Smooth muscle cell (in vitro differentiated cells): ENCODE measurements at regions not wholly inside any gene's neighbourhood (a gene's known extent, or its start where the extent isn't known, plus 50 kb on each side); places are given as distances from the start of the nearest gene placed in this dataset.

Experiments
- DNase-seq: peaks from one replicate; lab custom pipeline; 2025; ENCODE audit not compliant: unreplicated experiment; lab: John Stamatoyannopoulos, UW
- H2AFZ ChIP-seq: fragments of 200-600 bp; sonication (generic); 2 replicates; pipeline ENCODE4 v1.6.0; 2016; ENCODE audit warnings: antibody characterized with exemption, low read depth, mild to moderate bottlenecking
- H3F3A ChIP-seq: fragments of 200-600 bp; sonication (generic); 2 replicates; pipeline ENCODE4 v1.6.0; 2017; ENCODE audit warnings: antibody characterized with exemption, low read depth
- H3K27ac ChIP-seq: fragments of 200-600 bp; sonication (generic); 2 replicates; pipeline ENCODE4 v1.5.1; 2016; ENCODE audit warnings: low read depth, mild to moderate bottlenecking
- H3K27me3 ChIP-seq: fragments of 200-600 bp; sonication (generic); 2 replicates; pipeline ENCODE4 v1.6.1; 2016; ENCODE audit warnings: low read depth, mild to moderate bottlenecking
- H3K36me3 ChIP-seq: fragments of 200-600 bp; sonication (generic); 2 replicates; pipeline ENCODE4 v1.5.1; 2016; ENCODE audit warnings: low read depth
- H3K4me1 ChIP-seq: fragments of 200-600 bp; sonication (generic); 2 replicates; pipeline ENCODE4 v1.5.1; 2016; ENCODE audit warnings: low read depth
- H3K4me2 ChIP-seq: fragments of 200-600 bp; sonication (generic); 2 replicates; pipeline ENCODE4 v1.6.0; 2016; ENCODE audit warnings: mild to moderate bottlenecking
- H3K4me3 ChIP-seq: fragments of 200-600 bp; sonication (generic); 2 replicates; pipeline ENCODE4 v1.5.1; 2016; ENCODE audit warnings: mild to moderate bottlenecking
- H3K79me2 ChIP-seq: fragments of 200-600 bp; sonication (generic); 2 replicates; pipeline ENCODE4 v1.6.0; 2016; ENCODE audit warnings: low read depth, mild to moderate bottlenecking
- H3K9ac ChIP-seq: fragments of 200-600 bp; sonication (generic); 2 replicates; pipeline ENCODE4 v1.6.0; 2016; ENCODE audit warnings: low read depth
- H3K9me3 ChIP-seq: fragments of 200-600 bp; sonication (generic); replicated peaks from 2 replicates; pipeline ENCODE4 v1.5.1; 2016; ENCODE audit warnings: low read depth
- H4K20me1 ChIP-seq: fragments of 200-600 bp; sonication (generic); 2 replicates; pipeline ENCODE4 v1.6.0; 2016; ENCODE audit warnings: low read depth
- CTCF ChIP-seq: fragments of 200-600 bp; sonication (generic); IDR thresholded peaks from 2 replicates; pipeline ENCODE4 v1.5.1; 2017; ENCODE audit warnings: borderline replicate concordance, mild to moderate bottlenecking, antibody characterized with exemption; ENCODE audit not compliant: insufficient read depth, poor library complexity, severe bottlenecking
- WGBS: methylation state at CpG from one replicate; pipeline ENCODE4 v1.1.7; 2016; ENCODE audit warnings: low lambda C conversion rate; 5-methylcytosine and 5-hydroxymethylcytosine counted together

DNA sequence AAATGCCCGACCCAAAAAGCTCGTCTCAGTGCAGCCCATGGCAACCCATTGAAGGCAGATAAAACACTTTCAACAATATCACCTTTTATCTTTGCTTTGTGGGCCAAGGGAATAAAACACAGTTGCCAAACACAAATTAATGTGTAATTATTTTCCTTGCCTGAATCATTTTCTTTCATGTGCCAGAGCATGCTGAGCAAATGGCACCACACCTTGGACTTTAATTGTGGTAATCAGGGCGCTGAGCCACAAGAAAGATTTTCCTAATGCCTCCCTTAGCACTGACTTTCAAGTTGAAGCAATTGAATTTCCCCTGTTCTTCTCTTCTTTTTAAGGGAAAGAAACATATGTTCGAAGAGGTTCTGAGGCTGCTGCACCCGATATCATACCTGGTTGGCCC is 297.1 kb upstream of the MSX2 start:
- H2AFZ ChIP-seq = no peak overlapping the region
- H3K27me3 ChIP-seq = no peaks in the 10 kb centered on the region
- H3K4me2 ChIP-seq = no peak overlapping the region
- H4K20me1 ChIP-seq = no peaks in the 10 kb centered on the region
- H3F3A ChIP-seq = peaks cover 7% of the 10 kb centered on the region
- 93% methylated on average over 5 of the region's 5 CpGs for WGBS
- H3K9me3 ChIP-seq = no peaks in the 10 kb centered on the region
- no peak overlapping the region for H3K4me3 ChIP-seq
- no peak overlapping the region for H3K9ac ChIP-seq
- no peak for TF ChIP-seq CTCF
- peaks cover 8% of the 10 kb centered on the region for H3K4me1 ChIP-seq
- no peaks in the 10 kb centered on the region for H3K79me2 ChIP-seq
- no peak for DNase-seq
- no peak overlapping the region for H3K27ac ChIP-seq
- no peaks in the 10 kb centered on the region for H3K36me3 ChIP-seq

GRCh38 chr5:174428895-174429294 is 295.5 kb upstream of the MSX2 start:
- no peaks in the 10 kb centered on the region for H3K27me3 ChIP-seq
- H3F3A ChIP-seq = peaks cover 7% of the 10 kb centered on the region
- no peak overlapping the region for H3K9ac ChIP-seq
- H3K9me3 ChIP-seq = no peaks in the 10 kb centered on the region
- H3K4me2 ChIP-seq = no peak overlapping the region
- no peak for DNase-seq
- no peak overlapping the region for H2AFZ ChIP-seq
- H4K20me1 ChIP-seq = no peaks in the 10 kb centered on the region
- H3K4me1 ChIP-seq = peaks cover 8% of the 10 kb centered on the region
- TF ChIP-seq CTCF = no peak
- H3K36me3 ChIP-seq = no peaks in the 10 kb centered on the region
- H3K4me3 ChIP-seq = no peak overlapping the region
- H3K79me2 ChIP-seq = no peaks in the 10 kb centered on the region
- WGBS = 95% methylated on average over 6 of the region's 6 CpGs
- H3K27ac ChIP-seq = no peak overlapping the region

DNA sequence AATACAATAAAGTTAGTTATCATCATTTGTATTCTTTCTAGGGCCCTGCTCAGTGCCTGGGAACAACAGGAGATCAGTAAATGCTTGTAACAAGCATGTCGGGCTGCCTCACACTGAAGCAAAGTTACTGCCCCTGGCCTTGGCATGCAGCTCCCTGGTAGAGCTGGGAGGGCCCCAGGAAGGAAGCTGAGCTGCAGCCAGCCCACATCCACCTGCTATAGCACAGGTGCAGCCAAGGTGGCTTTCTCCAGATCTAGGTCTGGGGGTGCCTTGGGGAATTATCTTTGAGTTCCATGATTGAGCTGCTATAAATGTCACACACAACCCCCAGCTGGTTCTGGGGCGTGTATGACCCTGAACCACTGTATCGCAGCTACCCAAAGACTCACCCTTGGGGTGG is 293.4 kb upstream of the MSX2 start:
- Histone ChIP-seq H3K4me1 (no peaks in the 10 kb centered on the region), H3K4me2 (no peak overlapping the region), H3K4me3 (no peak overlapping the region), H4K20me1 (no peaks in the 10 kb centered on the region), H3K79me2 (no peaks in the 10 kb centered on the region), H3K27ac (no peak overlapping the region), H3F3A (no peaks in the 10 kb centered on the region), H3K36me3 (no peaks in the 10 kb centered on the region), H3K9me3 (no peaks in the 10 kb centered on the region), H3K27me3 (no peaks in the 10 kb centered on the region), H3K9ac (no peak overlapping the region), H2AFZ (no peak overlapping the region)
- 94% methylated on average over 3 of the region's 3 CpGs for WGBS
- DNase-seq = no peak
- no peak for TF ChIP-seq CTCF

GRCh38 chr5:174431504-174431903 is 292.9 kb upstream of the MSX2 start:
- Histone ChIP-seq H3K79me2 (no peaks in the 10 kb centered on the region), H3K27me3 (no peaks in the 10 kb centered on the region), H3K9me3 (no peaks in the 10 kb centered on the region), H4K20me1 (no peaks in the 10 kb centered on the region), H3K4me1 (peaks cover 3% of the 10 kb centered on the region), H3K4me3 (no peak overlapping the region), H3K9ac (no peak overlapping the region), H3K4me2 (no peak overlapping the region), H3F3A (peaks cover under 1% of the 10 kb centered on the region), H2AFZ (no peak overlapping the region), H3K36me3 (no peaks in the 10 kb centered on the region), H3K27ac (no peak overlapping the region)
- no peak for DNase-seq
- 50% methylated on average over 7 of the region's 7 CpGs for WGBS
- TF ChIP-seq CTCF = no peak
